ENCODE measurements at regions not wholly inside any gene's neighbourhood (a gene's known extent, or its start where the extent isn't known, plus 50 kb on each side); places are given as distances from the start of the nearest gene placed in this dataset.

DNA sequence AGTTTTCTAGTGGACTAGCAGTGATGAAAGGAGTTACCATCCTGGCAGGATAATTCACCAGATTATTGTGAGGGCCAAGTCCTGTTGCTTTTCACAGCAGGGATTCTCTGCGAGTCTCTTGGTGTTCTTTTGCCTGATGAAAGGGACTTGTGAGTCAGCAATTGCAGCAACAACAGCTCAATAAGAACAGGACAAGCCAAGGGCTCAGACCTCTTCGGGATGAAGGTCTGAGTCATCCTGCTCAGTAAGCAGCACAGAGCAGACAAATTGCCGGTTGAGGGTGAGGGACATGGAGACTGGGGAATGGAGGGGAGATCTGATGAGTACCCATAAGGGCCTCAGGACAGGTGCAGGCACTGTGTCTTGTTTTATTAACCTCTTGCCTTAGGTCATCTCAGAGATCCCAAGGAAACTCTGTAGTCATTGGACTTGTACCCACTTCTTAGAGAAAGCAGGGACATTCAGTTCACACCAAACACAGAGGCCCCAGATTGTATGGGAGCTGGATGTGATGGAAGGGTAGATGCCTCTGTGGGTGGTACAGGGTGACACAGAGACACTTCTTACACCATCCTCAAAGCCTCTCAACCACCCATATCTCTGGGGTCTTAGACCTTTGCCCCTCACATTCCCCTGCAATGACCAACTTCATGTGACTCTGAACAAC lies 173.8 kb upstream of the TLE3 start:
- peak; percentile 65 for FAIRE-seq
- no peak for TF ChIP-seq DPF2 (IDR thresholded peaks at IDR 0.05)
- no peak for TF ChIP-seq PRMT5 (CRISPR knock-in tag; IDR thresholded peaks at IDR 0.05)
- 0 out of 2 replicates have a peak, but pooled peaks have one; percentile 18 for TF ChIP-seq JUN (IDR thresholded peaks at IDR 0.05; ENCODE audit: borderline replicate concordance, low read depth, low read length)
- no peak for TF ChIP-seq JUN (CRISPR knock-in tag; IDR thresholded peaks at IDR 0.05; ENCODE audit: borderline replicate concordance)
- TF ChIP-seq, protein P1, sequence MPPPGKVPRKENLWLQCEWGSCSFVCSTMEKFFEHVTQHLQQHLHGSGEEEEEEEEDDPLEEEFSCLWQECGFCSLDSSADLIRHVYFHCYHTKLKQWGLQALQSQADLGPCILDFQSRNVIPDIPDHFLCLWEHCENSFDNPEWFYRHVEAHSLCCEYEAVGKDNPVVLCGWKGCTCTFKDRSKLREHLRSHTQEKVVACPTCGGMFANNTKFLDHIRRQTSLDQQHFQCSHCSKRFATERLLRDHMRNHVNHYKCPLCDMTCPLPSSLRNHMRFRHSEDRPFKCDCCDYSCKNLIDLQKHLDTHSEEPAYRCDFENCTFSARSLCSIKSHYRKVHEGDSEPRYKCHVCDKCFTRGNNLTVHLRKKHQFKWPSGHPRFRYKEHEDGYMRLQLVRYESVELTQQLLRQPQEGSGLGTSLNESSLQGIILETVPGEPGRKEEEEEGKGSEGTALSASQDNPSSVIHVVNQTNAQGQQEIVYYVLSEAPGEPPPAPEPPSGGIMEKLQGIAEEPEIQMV (tag; conservative IDR thresholded peaks at IDR 0.05; ENCODE audit: low read depth): no peak
- no peak for TF ChIP-seq SAFB (IDR thresholded peaks at IDR 0.05; ENCODE audit: borderline replicate concordance, low read depth, low read length)
- TF ChIP-seq, protein P2, sequence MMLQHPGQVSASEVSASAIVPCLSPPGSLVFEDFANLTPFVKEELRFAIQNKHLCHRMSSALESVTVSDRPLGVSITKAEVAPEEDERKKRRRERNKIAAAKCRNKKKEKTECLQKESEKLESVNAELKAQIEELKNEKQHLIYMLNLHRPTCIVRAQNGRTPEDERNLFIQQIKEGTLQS (IDR thresholded peaks at IDR 0.05): peak; percentile 54
- TF ChIP-seq, protein P2 (CRISPR knock-in tag; conservative IDR thresholded peaks at IDR 0.05): no peak
- no peak for TF ChIP-seq ZNF695 (CRISPR knock-in tag; IDR thresholded peaks at IDR 0.05)
- peak; percentile 81 for TF ChIP-seq MAFG (tag; conservative IDR thresholded peaks at IDR 0.05)
- peak; percentile 23; the same call in 1 of the 2 replicates for TF ChIP-seq NFE2 (IDR thresholded peaks at IDR 0.05; ENCODE audit: low read depth)
- TF ChIP-seq, protein P3, sequence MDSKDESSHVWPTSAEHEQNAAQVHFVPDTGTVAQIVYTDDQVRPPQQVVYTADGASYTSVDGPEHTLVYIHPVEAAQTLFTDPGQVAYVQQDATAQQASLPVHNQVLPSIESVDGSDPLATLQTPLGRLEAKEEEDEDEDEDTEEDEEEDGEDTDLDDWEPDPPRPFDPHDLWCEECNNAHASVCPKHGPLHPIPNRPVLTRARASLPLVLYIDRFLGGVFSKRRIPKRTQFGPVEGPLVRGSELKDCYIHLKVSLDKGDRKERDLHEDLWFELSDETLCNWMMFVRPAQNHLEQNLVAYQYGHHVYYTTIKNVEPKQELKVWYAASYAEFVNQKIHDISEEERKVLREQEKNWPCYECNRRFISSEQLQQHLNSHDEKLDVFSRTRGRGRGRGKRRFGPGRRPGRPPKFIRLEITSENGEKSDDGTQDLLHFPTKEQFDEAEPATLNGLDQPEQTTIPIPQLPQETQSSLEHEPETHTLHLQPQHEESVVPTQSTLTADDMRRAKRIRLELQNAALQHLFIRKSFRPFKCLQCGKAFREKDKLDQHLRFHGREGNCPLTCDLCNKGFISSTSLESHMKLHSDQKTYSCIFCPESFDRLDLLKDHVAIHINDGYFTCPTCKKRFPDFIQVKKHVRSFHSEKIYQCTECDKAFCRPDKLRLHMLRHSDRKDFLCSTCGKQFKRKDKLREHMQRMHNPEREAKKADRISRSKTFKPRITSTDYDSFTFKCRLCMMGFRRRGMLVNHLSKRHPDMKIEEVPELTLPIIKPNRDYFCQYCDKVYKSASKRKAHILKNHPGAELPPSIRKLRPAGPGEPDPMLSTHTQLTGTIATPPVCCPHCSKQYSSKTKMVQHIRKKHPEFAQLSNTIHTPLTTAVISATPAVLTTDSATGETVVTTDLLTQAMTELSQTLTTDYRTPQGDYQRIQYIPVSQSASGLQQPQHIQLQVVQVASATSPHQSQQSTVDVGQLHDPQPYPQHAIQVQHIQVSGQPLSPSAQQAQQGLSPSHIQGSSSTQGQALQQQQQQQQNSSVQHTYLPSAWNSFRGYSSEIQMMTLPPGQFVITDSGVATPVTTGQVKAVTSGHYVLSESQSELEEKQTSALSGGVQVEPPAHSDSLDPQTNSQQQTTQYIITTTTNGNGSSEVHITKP (IDR thresholded peaks at IDR 0.05; ENCODE audit: partially characterized antibody): no peak
- TF ChIP-seq DIDO1 (tag; IDR thresholded peaks at IDR 0.05; ENCODE audit: low read depth): no peak
- TF ChIP-seq ZNF444 (CRISPR knock-in tag; IDR thresholded peaks at IDR 0.05): no peak
- peak; percentile 57; the same call in 1 of the 2 replicates for TF ChIP-seq C11orf30 (IDR thresholded peaks at IDR 0.05; ENCODE audit: low read depth)
- TF ChIP-seq ZNF431 (CRISPR knock-in tag; IDR thresholded peaks at IDR 0.05): no peak
- no peak for TF ChIP-seq BACH1 (tag; IDR thresholded peaks at IDR 0.05)

More for the DNA sequence above, 173.8 kb upstream of the TLE3 start:
- H3K27ac ChIP-seq (ENCODE audit: extremely low read depth, low read depth, low read length): no peak overlapping the region
- H3K4me1 ChIP-seq (replicated peaks in 1 of 2; ENCODE audit: control insufficient read depth in 2 of 2, insufficient read depth in 2 of 2, low read length in 2 of 2): no peaks in the 10 kb centered on the region
- DNase-seq (ENCODE audit: extremely low read depth in 1 of 4, low spot score in 3 of 4): peak in 1 of 4 experiments; percentile 16
- H3K9me3 ChIP-seq (replicated peaks; ENCODE audit: control insufficient read depth, insufficient read depth, low read depth, low read length): no peaks in the 10 kb centered on the region
- ChIA-PET POLR2A (no interaction called here), CTCF (ENCODE audit: low intra/inter-chr PET ratio) (no interaction called here)
- no peak overlapping the region for H2AFZ ChIP-seq (ENCODE audit: low read depth, low read length)
- H4K20me1 ChIP-seq (replicated peaks; ENCODE audit: control insufficient read depth, insufficient read depth, low read length): no peaks in the 10 kb centered on the region; the same call in 1 of the 2 replicates
- 0% methylated on average over 3 of the region's 3 CpGs for WGBS (ENCODE audit: insufficient coverage, low coverage, missing lambda C conversion rate)
- no peak overlapping the region for H3K4me2 ChIP-seq (ENCODE audit: insufficient read depth, low read length)
- no TSS peak for BruUV-seq (replicated peaks)
- no peak for ATAC-seq
- intact Hi-C loops (cut with micrococcal nuclease) (no loop called here), in situ Hi-C loops (cut with MboI) (no loop called here)
- H3K36me3 ChIP-seq (ENCODE audit: control insufficient read depth, insufficient read depth, low read length): no peaks in the 10 kb centered on the region
- H3K79me2 ChIP-seq (ENCODE audit: control insufficient read depth, insufficient read depth, low read length): no peaks in the 10 kb centered on the region
- peaks cover 23 to 58% of the 10 kb centered on the region in 2 experiments; a peak in 4 of 5 replicates for H3K27me3 ChIP-seq (ENCODE audit: control insufficient read depth in 2 of 2, insufficient read depth in 2 of 2, low read length in 2 of 2)
- no peaks in the 10 kb centered on the region for H3K9me1 ChIP-seq (ENCODE audit: control insufficient read depth, insufficient read depth, low read length)
- H3K4me3 ChIP-seq: no peak overlapping the region
- H3K9ac ChIP-seq (ENCODE audit: insufficient read depth in 1 of 2, low read depth in 2 of 2, low read length in 2 of 2): no peak overlapping the region
